ENCODE measurements at regions not wholly inside any gene's neighbourhood (a gene's known extent, or its start where the extent isn't known, plus 50 kb on each side); places are given as distances from the start of the nearest gene placed in this dataset.
"Not testable (repeated sequence)": the region's sequence is repeated elsewhere in the genome, so short reads cannot be mapped to it uniquely, and the experiment has no call there.

GRCh38 chr14:22281447-22281874, 307.6 kb downstream of the DAD1 start:
- not testable (repeated sequence) for TF ChIP-seq CTCF (IDR thresholded peaks at IDR 0.05; ENCODE audit: control extremely low read depth in 1 of 3, insufficient read depth in 1 of 3, low read depth in 1 of 3, low read length in 3 of 3); POLR2A (IDR thresholded peaks at IDR 0.05; ENCODE audit: control extremely low read depth in 1 of 2, low read depth in 2 of 2, low read length in 2 of 2); YY1 (IDR thresholded peaks at IDR 0.05; ENCODE audit: low read depth, low read length); SIRT6 (IDR thresholded peaks at IDR 0.05; ENCODE audit: low read length); CREB1 (IDR thresholded peaks at IDR 0.05); EGR1 (IDR thresholded peaks at IDR 0.05; ENCODE audit: borderline replicate concordance, low read depth, low read length); SIX5 (IDR thresholded peaks at IDR 0.05; ENCODE audit: low read depth, low read length); SRF (IDR thresholded peaks at IDR 0.05; ENCODE audit: low read depth, low read length)
